Testis (tissue), 2 donors: ENCODE measurements at regions not wholly inside any gene's neighbourhood (a gene's known extent, or its start where the extent isn't known, plus 50 kb on each side); places are given as distances from the start of the nearest gene placed in this dataset.

Experiments used
- DNase-seq: peaks from one replicate; pipeline ENCODE4 v3.0.0-alpha.2; 2019
- H3K27ac ChIP-seq, 2 donors: fragments of 200-600 bp; sonication (generic); one replicate each; pipeline ENCODE4 v1.5.1; 2019
- H3K27me3 ChIP-seq: fragments of 200-600 bp; sonication (generic); one replicate; pipeline ENCODE4 v1.5.1; 2019
- H3K36me3 ChIP-seq: fragments of 200-600 bp; sonication (generic); one replicate; pipeline ENCODE4 v1.5.1; 2017; ENCODE audit warnings: low read depth; ENCODE audit errors: missing control alignments
- H3K4me1 ChIP-seq: fragments of 200-600 bp; sonication (generic); one replicate; pipeline ENCODE4 v1.5.1; 2019
- H3K4me3 ChIP-seq, 2 donors: fragments of 200-600 bp; sonication (generic); one replicate each; pipeline ENCODE4 v1.5.1; 2017 to 2019
- H3K9me3 ChIP-seq: fragments of 200-600 bp; sonication (generic); one replicate; pipeline ENCODE4 v1.5.1; 2017
- POLR2A ChIP-seq: fragments of 450-650 bp; IDR thresholded peaks from one replicate; pipeline ENCODE4 v1.6.1; 2017; ENCODE audit warnings: antibody characterized with exemption, mild to moderate bottlenecking, moderate library complexity
- WGBS, 2 donors: methylation state at CpG; one replicate each; pipeline ENCODE4 v1.1.5; 2018; 5-methylcytosine and 5-hydroxymethylcytosine counted together
- intact Hi-C: fragments of 100-400 bp; cut with DNase I; formaldehyde crosslinking; loops from one replicate; pipeline ENCODE4 v1.15.1; 2023; ENCODE audit warnings: low total_unique reads
- TF ChIP-seq, protein P1 (sequence below), 3 experiments: fragments of 450-650 bp in 2 of 3; fragments of 200-600 bp in 1 of 3; sonication (generic) in 1 of 3; IDR thresholded peaks; one replicate each; pipeline ENCODE4 v1.5.1; 2016 to 2019; ENCODE audit warnings: antibody characterized with exemption in 3 of 3, mild to moderate bottlenecking in 2 of 3, moderate library complexity in 1 of 3

DNA sequence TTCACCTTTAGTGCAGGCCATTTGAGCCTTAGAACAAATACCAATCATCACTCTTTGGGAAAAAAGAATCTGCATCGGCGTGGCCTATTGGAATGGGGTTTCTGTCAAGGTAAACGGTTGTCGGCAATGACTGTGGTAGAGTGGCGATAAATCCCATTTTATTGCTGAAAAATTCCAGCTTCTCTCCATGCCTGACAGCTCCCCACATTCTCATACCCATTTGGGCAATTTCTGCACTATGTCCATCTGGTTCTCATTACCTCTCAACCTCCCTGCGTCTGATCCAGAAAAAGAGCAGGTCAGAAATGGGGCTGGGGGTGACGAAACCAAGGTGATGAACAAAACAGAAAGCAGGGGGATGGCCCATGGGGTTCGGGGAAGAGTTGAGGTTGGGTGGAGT lies 254.0 kb downstream of the MEIS1 start:
- no peak for TF ChIP-seq POLR2A
- TF ChIP-seq, protein P1, sequence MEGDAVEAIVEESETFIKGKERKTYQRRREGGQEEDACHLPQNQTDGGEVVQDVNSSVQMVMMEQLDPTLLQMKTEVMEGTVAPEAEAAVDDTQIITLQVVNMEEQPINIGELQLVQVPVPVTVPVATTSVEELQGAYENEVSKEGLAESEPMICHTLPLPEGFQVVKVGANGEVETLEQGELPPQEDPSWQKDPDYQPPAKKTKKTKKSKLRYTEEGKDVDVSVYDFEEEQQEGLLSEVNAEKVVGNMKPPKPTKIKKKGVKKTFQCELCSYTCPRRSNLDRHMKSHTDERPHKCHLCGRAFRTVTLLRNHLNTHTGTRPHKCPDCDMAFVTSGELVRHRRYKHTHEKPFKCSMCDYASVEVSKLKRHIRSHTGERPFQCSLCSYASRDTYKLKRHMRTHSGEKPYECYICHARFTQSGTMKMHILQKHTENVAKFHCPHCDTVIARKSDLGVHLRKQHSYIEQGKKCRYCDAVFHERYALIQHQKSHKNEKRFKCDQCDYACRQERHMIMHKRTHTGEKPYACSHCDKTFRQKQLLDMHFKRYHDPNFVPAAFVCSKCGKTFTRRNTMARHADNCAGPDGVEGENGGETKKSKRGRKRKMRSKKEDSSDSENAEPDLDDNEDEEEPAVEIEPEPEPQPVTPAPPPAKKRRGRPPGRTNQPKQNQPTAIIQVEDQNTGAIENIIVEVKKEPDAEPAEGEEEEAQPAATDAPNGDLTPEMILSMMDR (IDR thresholded peaks at IDR 0.05), result no peak
- WGBS, 2 donors, result 85 to 91% methylated on average over 8 of the region's 8 CpGs
- Histone ChIP-seq H3K27me3 (no peaks in the 10 kb centered on the region), H3K27ac (no peak overlapping the region), H3K9me3 (no peaks in the 10 kb centered on the region), H3K36me3 (no peaks in the 10 kb centered on the region), H3K4me3 (no peak overlapping the region), H3K4me1 (no peaks in the 10 kb centered on the region)
- intact Hi-C loops, result no loop called here
- DNase-seq, result no peak

- no peak for DNase-seq
- no peak overlapping the region for H3K27ac ChIP-seq
- no peaks in the 10 kb centered on the region for H3K36me3 ChIP-seq
- no peak overlapping the region for H3K4me3 ChIP-seq
- WGBS, 2 donors, result 80 to 84% methylated on average over 5 of the region's 5 CpGs
- intact Hi-C loops, result loop anchor here (10.0 kb wide), 1 partner anchor 255 kb away; the partner anchor contains the start of gene MEIS1
- TF ChIP-seq POLR2A, result no peak
- TF ChIP-seq, protein P1 (IDR thresholded peaks at IDR 0.05), result no peak
- no peaks in the 10 kb centered on the region for H3K4me1 ChIP-seq
- no peaks in the 10 kb centered on the region for H3K27me3 ChIP-seq
- H3K9me3 ChIP-seq, result no peaks in the 10 kb centered on the region
Measured at GRCh38 chr2:66689456-66690051, 254.6 kb downstream of the MEIS1 start.

DNA sequence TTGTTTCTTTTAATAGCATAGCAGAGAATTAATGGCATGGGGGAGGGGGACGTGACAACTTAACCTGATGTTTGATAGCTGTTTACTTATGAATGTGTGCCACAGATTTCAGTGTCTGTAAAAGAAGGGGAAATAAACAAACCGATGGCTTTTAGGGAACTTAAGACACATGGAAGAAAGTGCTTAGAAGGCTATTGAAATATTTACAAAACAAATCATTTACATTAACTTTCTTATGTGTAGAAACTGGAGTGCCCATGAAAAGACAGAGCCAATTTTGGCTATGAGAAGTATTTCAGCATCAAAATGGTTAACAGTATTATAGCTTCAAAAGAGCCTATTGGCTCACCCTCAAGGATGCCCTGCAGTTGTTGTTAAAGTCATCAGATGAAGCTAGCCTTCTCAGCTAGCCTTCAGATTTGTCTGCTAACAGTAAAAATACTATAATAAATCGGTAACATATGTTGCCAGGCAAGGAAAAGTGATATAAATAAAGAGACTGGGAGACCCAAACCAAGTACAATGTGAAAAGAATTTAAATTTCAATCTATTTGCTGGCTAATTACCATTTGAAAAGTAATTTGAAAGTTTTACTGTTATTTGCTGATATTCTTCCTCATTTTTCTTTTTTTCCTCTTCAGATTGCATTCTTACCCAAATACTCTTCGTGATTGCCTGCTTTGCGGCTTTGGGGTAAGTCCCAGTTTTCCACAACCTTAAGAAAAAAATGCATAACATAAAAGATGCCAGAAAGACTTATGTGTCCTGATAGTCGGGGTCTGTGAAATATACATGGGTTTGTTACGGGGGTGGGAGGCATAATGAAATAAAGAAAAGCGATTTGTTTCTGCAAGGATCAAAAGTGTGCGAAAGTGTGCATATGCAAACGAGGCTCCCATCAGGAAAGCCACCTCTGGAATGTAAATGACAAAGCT lies 256.4 kb downstream of the MEIS1 start:
- TF ChIP-seq POLR2A, result no peak
- TF ChIP-seq, protein P1 (IDR thresholded peaks at IDR 0.05), result no peak
- no peaks in the 10 kb centered on the region for H3K36me3 ChIP-seq
- H3K27me3 ChIP-seq, result no peaks in the 10 kb centered on the region
- H3K9me3 ChIP-seq, result no peaks in the 10 kb centered on the region
- no peak for DNase-seq
- H3K4me1 ChIP-seq, result no peaks in the 10 kb centered on the region
- H3K4me3 ChIP-seq, result no peak overlapping the region
- no peak overlapping the region for H3K27ac ChIP-seq
- 71 to 73% methylated on average over 10 of the region's 10 CpGs for WGBS, 2 donors
- intact Hi-C loops, result loop anchor here (10.0 kb wide), 1 partner anchor 256 kb away; the partner anchor contains the start of gene MEIS1

DNA sequence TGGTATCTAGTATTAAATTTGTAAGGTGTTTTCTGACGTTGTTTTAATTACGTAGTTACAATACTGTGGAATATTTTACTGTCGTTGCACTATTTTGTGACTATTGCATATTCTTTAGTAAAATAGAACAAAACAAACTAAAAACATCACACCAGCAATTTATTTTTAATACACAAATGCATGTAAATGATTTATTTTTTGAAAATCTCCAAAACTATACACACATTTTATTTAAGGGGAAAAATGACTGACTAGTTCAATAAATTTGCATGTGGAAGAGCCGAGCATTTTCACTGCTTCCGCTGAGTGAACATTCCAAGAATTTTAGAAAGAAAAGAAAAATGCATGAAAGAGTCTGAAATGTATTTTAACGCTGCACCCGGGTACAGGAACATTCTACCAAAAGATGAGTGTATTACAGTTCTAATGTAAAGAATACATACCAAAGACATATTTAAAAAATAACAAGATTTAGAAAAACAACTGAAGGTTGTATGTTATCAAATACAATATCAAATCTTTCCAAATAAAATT lies 257.7 kb downstream of the MEIS1 start:
- intact Hi-C loops, result loop anchor here (10.0 kb wide), 1 partner anchor 258 kb away; the partner anchor contains the start of gene MEIS1

More for the DNA sequence above, 257.7 kb downstream of the MEIS1 start:
- no peak for DNase-seq
- H3K4me1 ChIP-seq, result no peaks in the 10 kb centered on the region
- H3K27me3 ChIP-seq, result no peaks in the 10 kb centered on the region
- H3K36me3 ChIP-seq, result no peaks in the 10 kb centered on the region
- no peak overlapping the region for H3K4me3 ChIP-seq
- H3K9me3 ChIP-seq, result no peaks in the 10 kb centered on the region
- TF ChIP-seq POLR2A, result no peak
- TF ChIP-seq, protein P1 (IDR thresholded peaks at IDR 0.05), result no peak
- 75 to 82% methylated on average over 7 of the region's 7 CpGs for WGBS, 2 donors
- H3K27ac ChIP-seq, result no peak overlapping the region
